OCI-LY1 (cell line): ENCODE measurements at regions not wholly inside any gene's neighbourhood (a gene's known extent, or its start where the extent isn't known, plus 50 kb on each side); places are given as distances from the start of the nearest gene placed in this dataset.

ENCODE experiments used
- EZH2 ChIP-seq: fragments of 200-600 bp; sonication (generic), shearing (Covaris generic); IDR thresholded peaks from 2 replicates; pipeline ENCODE4 v1.8.0; 2017; ENCODE audit warnings: borderline replicate concordance, mixed run types, mild to moderate bottlenecking, antibody characterized with exemption, low read length, moderate library complexity, mixed read lengths
- TF ChIP-seq, protein P1 (sequence below): fragments of 200-600 bp; sonication (generic), shearing (Covaris generic); IDR thresholded peaks from 2 replicates; pipeline ENCODE4 v1.5.1; 2017; ENCODE audit warnings: mild to moderate bottlenecking, antibody characterized with exemption, low read length, moderate library complexity, mixed read lengths

DNA sequence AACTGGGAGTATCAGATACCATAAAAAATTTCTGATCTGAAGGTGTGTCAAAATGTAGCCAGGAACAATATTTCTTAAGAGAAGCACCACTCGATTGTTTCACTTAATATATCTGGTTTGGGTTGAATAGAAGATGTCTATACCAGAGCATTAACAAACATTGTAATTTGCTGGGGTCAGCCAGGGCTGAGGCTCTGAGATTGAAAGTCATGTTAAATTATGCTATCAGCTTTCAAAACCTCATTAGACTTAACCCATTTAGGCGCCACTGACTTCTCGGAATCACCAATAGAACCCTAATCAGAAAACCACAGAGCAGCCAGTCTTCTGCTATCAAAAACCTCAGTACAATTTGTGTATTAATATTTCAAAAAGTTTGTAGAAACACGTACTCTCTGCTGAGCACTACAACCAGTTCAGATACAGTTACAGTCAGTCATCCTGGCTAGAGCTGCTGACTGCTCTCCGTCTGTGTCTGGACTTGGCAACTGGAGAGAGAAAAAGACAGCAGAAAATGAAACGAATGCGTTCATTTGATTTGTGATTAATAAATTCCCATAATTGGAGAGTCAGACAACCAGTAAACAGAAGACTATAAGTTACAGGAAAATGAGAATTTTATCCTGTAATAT, 848.6 kb upstream of the PABPC4L start:
- TF ChIP-seq, protein P1, sequence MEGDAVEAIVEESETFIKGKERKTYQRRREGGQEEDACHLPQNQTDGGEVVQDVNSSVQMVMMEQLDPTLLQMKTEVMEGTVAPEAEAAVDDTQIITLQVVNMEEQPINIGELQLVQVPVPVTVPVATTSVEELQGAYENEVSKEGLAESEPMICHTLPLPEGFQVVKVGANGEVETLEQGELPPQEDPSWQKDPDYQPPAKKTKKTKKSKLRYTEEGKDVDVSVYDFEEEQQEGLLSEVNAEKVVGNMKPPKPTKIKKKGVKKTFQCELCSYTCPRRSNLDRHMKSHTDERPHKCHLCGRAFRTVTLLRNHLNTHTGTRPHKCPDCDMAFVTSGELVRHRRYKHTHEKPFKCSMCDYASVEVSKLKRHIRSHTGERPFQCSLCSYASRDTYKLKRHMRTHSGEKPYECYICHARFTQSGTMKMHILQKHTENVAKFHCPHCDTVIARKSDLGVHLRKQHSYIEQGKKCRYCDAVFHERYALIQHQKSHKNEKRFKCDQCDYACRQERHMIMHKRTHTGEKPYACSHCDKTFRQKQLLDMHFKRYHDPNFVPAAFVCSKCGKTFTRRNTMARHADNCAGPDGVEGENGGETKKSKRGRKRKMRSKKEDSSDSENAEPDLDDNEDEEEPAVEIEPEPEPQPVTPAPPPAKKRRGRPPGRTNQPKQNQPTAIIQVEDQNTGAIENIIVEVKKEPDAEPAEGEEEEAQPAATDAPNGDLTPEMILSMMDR: no peak
- TF ChIP-seq EZH2: no peak
